GM23338 (cell line): ENCODE measurements at regions not wholly inside any gene's neighbourhood (a gene's known extent, or its start where the extent isn't known, plus 50 kb on each side); places are given as distances from the start of the nearest gene placed in this dataset.

Source experiments
- CREB1 ChIP-seq: fragments of 250-450 bp; sonication (Bioruptor Pico); IDR thresholded peaks from 2 replicates; pipeline ENCODE4 v1.5.0; 2020; ENCODE audit warnings: low read depth, mild to moderate bottlenecking, moderate library complexity
- CTCF ChIP-seq, 2 experiments: fragments of 200-600 bp in 1 of 2; sonication (generic) in 1 of 2; conservative IDR thresholded peaks; 2 replicates each; pipeline versions ENCODE4 v1.5.1 to v1.6.1; 2016 to 2017; ENCODE audit warnings: antibody characterized with exemption in 2 of 2, low read depth in 2 of 2, mild to moderate bottlenecking in 2 of 2, moderate library complexity in 1 of 2
- ETS1 ChIP-seq: IDR thresholded peaks from 2 replicates; pipeline ENCODE4 v1.6.1; 2016; ENCODE audit warnings: antibody characterized with exemption
- EZH2 ChIP-seq: fragments of 200-600 bp; sonication (generic); IDR thresholded peaks from one replicate; pipeline ENCODE4 v1.8.0; 2017; ENCODE audit warnings: antibody characterized with exemption, mild to moderate bottlenecking, low read depth; ENCODE audit not compliant: unreplicated experiment
- JUNB ChIP-seq: IDR thresholded peaks from one replicate; pipeline ENCODE4 v1.6.1; 2016; ENCODE audit warnings: antibody characterized with exemption; ENCODE audit not compliant: unreplicated experiment
- NANOG ChIP-seq: IDR thresholded peaks from 2 replicates; pipeline ENCODE4 v1.6.1; 2016; ENCODE audit warnings: antibody characterized with exemption, borderline replicate concordance
- POLR2AphosphoS5 ChIP-seq: IDR thresholded peaks from 2 replicates; pipeline ENCODE4 v1.6.1; 2016; ENCODE audit warnings: antibody characterized with exemption, low read depth
- REST ChIP-seq: IDR thresholded peaks from one replicate; pipeline ENCODE4 v1.6.1; 2018; ENCODE audit warnings: antibody characterized with exemption; ENCODE audit not compliant: unreplicated experiment
- ZNF331 ChIP-seq: fragments of 250-450 bp; sonication (Bioruptor Pico); IDR thresholded peaks from 2 replicates; pipeline ENCODE4 v1.5.0; 2020; ENCODE audit warnings: low read depth, mild to moderate bottlenecking, moderate library complexity

- TF ChIP-seq CTCF (conservative IDR thresholded peaks at IDR 0.05; ENCODE audit: low read depth in 2 of 2) (no peak), EZH2 (no peak), NANOG (no peak), POLR2AphosphoS5 (no peak), ZNF331 (CRISPR knock-in tag) (no peak), CREB1 (no peak), JUNB (no peak), REST (no peak), ETS1 (no peak)
Observed at GRCh38 chr10:30686708-30687107, 57.2 kb upstream of the LYZL2 start.
